Esophagus muscularis mucosa (tissue), 4 donors: ENCODE measurements at regions not wholly inside any gene's neighbourhood (a gene's known extent, or its start where the extent isn't known, plus 50 kb on each side); places are given as distances from the start of the nearest gene placed in this dataset.

ENCODE experiments used
- CTCF ChIP-seq, 3 experiments: fragments of 200-600 bp in 2 of 3; fragments of 450-650 bp in 1 of 3; sonication (generic) in 2 of 3; IDR thresholded peaks; one replicate each; pipeline ENCODE4 v1.5.1; 2017 to 2019; ENCODE audit warnings: antibody characterized with exemption in 3 of 3, mild to moderate bottlenecking in 2 of 3, moderate library complexity in 1 of 3
- EP300 ChIP-seq: sonication (generic); formaldehyde crosslinking; IDR thresholded peaks from one replicate; pipeline ENCODE4 v1.6.1; 2017; ENCODE audit warnings: antibody characterized with exemption
- POLR2A ChIP-seq: fragments of 450-650 bp; IDR thresholded peaks from one replicate; pipeline ENCODE4 v1.6.1; 2017; ENCODE audit warnings: antibody characterized with exemption, moderate library complexity, mild to moderate bottlenecking, low read depth
- POLR2AphosphoS5 ChIP-seq, 2 donors: sonication (generic); formaldehyde crosslinking; IDR thresholded peaks; one replicate each; pipeline ENCODE4 v1.6.1; 2017; ENCODE audit warnings: antibody characterized with exemption in 2 of 2

GRCh38 chr9:65437724-65438123, 152.7 kb upstream of the FOXD4L5 start:
- TF ChIP-seq POLR2A = no peak
- TF ChIP-seq CTCF (IDR thresholded peaks at IDR 0.05) = no peak
- no peak for TF ChIP-seq POLR2AphosphoS5 (IDR thresholded peaks at IDR 0.05)
- TF ChIP-seq EP300 = no peak
